ENCODE measurements at regions not wholly inside any gene's neighbourhood (a gene's known extent, or its start where the extent isn't known, plus 50 kb on each side); places are given as distances from the start of the nearest gene placed in this dataset.

GRCh38 chr9:77125665-77126064, 51.7 kb upstream of the VPS13A start:
- TF ChIP-seq KDM1A (CRISPR knock-in tag; IDR thresholded peaks at IDR 0.05) (no peak), ZNF670 (CRISPR knock-in tag; IDR thresholded peaks at IDR 0.05; ENCODE audit: borderline replicate concordance) (no peak), CTCF (CRISPR knock-in tag; IDR thresholded peaks at IDR 0.05) (no peak), FOSL1 (CRISPR knock-in tag; IDR thresholded peaks at IDR 0.05; ENCODE audit: borderline replicate concordance) (no peak), JUND (CRISPR knock-in tag; IDR thresholded peaks at IDR 0.05) (no peak), NFKBIZ (CRISPR knock-in tag; IDR thresholded peaks at IDR 0.05) (no peak), ZNF615 (CRISPR knock-in tag; IDR thresholded peaks at IDR 0.05; ENCODE audit: borderline replicate concordance) (no peak), ZNF274 (CRISPR knock-in tag; IDR thresholded peaks at IDR 0.05) (no peak), GABPA (IDR thresholded peaks at IDR 0.05; ENCODE audit: low read depth, low read length) (no peak), GABPA (CRISPR knock-in tag; IDR thresholded peaks at IDR 0.05; ENCODE audit: low read depth) (no peak), NFKB2 (CRISPR knock-in tag; IDR thresholded peaks at IDR 0.05; ENCODE audit: borderline replicate concordance) (no peak), FOXM1 (CRISPR knock-in tag; IDR thresholded peaks at IDR 0.05) (no peak), CEBPZ (IDR thresholded peaks at IDR 0.05; ENCODE audit: low read length) (no peak), GTF3A (CRISPR knock-in tag; conservative IDR thresholded peaks at IDR 0.05) (no peak)
